AG09309 (cell line): ENCODE measurements at regions not wholly inside any gene's neighbourhood (a gene's known extent, or its start where the extent isn't known, plus 50 kb on each side); places are given as distances from the start of the nearest gene placed in this dataset.

ENCODE experiments used
- DNase-seq: peaks from one replicate; pipeline ENCODE4 v3.0.0-alpha.2; 2010; ENCODE audit warnings: low read depth
- H3K4me3 ChIP-seq: 2 replicates; pipeline ENCODE4 v1.5.1; 2011; ENCODE audit warnings: mild to moderate bottlenecking, low read depth, low read length, moderate library complexity; ENCODE audit not compliant: control insufficient read depth
- TF ChIP-seq, protein P1 (sequence below): IDR thresholded peaks from 2 replicates; pipeline ENCODE4 v1.5.1; 2011; ENCODE audit warnings: mild to moderate bottlenecking, low read depth, low read length, inconsistent platforms; ENCODE audit not compliant: insufficient read depth, control insufficient read depth; ENCODE audit errors: missing control alignments

DNA sequence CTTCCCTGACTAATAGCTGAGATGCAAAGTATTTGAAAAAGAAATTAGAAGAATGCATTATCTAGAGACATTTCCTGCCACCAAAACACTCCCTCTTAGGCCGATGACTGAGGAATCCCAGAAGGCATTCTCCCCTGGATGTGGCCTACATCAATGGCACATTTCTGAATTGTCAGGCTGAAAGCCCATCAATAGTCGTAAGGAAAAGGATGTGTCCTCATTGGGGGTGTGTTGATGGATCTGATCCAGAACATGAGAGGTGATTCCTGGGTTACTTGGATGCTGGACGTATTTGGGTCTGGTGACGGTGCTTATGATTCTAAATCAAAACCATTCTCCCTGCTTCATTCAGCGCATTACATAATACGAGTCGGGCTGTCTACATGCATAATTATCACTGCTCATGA is 216.9 kb upstream of the CDIN1 start:
- H3K4me3 ChIP-seq = no peak overlapping the region
- TF ChIP-seq, protein P1, sequence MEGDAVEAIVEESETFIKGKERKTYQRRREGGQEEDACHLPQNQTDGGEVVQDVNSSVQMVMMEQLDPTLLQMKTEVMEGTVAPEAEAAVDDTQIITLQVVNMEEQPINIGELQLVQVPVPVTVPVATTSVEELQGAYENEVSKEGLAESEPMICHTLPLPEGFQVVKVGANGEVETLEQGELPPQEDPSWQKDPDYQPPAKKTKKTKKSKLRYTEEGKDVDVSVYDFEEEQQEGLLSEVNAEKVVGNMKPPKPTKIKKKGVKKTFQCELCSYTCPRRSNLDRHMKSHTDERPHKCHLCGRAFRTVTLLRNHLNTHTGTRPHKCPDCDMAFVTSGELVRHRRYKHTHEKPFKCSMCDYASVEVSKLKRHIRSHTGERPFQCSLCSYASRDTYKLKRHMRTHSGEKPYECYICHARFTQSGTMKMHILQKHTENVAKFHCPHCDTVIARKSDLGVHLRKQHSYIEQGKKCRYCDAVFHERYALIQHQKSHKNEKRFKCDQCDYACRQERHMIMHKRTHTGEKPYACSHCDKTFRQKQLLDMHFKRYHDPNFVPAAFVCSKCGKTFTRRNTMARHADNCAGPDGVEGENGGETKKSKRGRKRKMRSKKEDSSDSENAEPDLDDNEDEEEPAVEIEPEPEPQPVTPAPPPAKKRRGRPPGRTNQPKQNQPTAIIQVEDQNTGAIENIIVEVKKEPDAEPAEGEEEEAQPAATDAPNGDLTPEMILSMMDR = no peak
- no peak for DNase-seq

DNA sequence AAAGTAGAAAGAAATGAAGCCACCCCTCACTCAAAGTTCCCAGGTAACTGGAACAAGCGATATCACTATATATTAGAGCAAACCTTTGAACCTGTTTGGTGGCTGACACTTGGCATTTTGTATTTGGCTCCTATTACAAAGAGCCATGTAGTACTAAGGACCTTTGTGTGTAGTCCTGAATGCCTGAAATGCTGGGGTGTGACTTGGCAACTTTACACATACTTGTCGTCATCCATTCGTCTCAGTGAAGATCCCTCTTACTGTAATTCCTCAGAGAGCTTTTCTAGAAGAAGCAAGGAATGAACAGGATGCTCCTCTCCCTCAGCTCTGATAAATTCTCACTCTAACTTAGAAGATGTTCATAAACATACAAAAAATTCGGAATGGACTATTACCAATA is 216.1 kb upstream of the CDIN1 start:
- no peak for DNase-seq
- TF ChIP-seq, protein P1 = no peak
- H3K4me3 ChIP-seq = no peak overlapping the region

DNA sequence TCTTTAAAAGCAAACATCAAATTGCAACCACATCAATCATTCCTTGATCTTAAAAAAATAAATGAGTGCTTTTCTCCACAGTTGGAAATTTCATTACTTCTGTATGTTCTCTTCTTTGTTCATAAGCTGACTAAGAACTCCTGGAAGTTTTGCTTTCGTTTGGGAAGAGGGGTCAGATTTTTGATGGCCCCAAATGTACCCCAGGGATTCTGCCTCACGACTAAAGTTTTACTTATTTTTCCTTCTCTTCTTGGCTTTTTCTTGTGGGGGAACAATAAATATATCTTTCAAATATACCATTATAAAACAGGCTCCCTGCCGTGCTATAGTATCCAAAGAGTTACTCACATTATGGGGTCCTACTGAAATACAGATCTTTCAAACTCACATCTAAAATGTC is 215.0 kb upstream of the CDIN1 start:
- DNase-seq = no peak
- TF ChIP-seq, protein P1 = no peak

DNA sequence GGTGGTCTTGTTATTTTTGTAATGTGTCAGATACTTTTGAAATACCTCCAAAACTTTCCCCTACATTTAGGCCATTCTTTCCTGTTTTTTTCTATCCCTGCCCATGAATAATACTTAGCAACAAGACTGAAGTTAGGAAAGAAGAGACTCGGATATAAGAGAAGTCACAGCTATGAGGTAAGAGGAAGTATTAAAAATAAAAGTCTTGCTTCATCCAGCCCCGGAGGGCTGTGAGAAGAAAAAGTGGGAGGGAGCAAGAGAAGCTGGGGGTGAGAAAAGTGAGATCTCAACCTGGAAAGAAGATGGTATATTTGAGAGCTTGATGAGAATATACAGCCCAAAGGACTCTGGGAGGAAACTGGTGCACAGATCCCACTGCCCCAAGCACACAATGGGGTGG is 213.5 kb upstream of the CDIN1 start:
- TF ChIP-seq, protein P1 = no peak
- H3K4me3 ChIP-seq = no peak overlapping the region
- DNase-seq = no peak

More for the DNA sequence above, 215.0 kb upstream of the CDIN1 start:
- no peak overlapping the region for H3K4me3 ChIP-seq

DNA sequence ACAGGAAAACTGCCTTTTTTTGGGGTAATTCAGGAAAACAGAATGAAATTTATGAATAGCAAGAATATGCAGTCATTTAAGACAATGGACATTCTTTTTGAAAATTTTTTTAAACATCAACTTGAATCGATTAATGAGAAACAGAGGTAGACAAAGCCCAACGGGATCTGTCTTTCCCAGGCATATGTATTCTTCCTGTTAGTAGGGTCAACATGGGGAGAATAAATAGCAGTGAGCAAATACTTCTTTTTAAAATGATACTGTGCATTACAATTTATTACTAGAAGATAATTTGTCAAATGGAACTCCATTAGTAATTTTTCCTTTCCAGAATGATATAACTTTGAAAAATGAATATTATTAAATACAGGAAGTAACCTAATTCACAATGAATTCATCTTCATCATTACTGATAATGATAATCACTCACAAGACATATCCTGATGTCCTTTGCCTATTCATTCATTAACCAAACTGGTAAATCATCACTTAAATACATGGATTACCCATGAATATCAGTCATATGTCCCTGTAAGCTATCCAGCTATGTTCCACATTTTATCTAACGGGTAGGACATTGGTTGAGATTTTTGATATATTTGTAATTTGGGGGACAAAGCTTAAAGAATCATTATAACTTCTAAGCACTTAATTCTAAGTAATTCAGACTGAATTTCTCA is 209.2 kb upstream of the CDIN1 start:
- no peak for DNase-seq
- H3K4me3 ChIP-seq = no peak overlapping the region
- TF ChIP-seq, protein P1 = no peak

DNA sequence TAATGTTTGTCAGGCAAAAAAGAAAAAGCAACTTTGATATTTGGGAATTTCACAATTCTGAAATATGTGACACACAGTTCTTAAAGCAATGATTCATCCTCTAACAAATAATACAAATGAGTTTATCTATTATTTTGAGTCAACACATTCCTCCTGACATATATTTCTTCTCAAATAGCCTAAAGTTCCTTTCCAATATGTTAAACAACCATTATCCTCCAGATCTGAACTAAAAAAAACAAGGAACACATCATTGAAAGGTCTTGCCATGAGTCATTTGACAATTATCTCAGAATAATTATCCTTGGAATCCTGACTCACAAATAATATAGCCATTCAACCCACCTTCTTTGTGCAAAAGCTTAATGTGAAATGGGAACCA is 208.7 kb upstream of the CDIN1 start:
- DNase-seq = peak; percentile 49
- H3K4me3 ChIP-seq = no peak overlapping the region
- TF ChIP-seq, protein P1 = no peak

DNA sequence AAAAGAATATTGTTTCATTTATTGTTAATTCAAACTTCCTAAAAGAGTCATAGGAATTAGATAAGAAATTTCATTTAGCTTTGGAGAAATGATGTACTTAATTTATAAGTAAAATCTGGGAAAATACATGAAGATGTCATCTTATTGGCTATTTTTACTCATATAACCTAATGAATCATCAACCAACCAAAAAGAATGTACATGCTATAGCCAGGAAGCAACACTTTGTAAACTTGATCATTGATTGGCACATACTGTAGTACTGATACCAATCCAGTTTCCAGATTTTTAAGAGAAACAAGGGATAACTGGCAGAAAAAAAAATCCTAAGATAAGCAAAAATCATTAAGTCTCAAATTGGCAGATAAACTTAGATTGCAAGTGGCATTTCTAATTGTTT is 207.9 kb upstream of the CDIN1 start:
- no peak for DNase-seq
- TF ChIP-seq, protein P1 = no peak
- no peak overlapping the region for H3K4me3 ChIP-seq
